SK-N-SH (cell line): ENCODE measurements at regions not wholly inside any gene's neighbourhood (a gene's known extent, or its start where the extent isn't known, plus 50 kb on each side); places are given as distances from the start of the nearest gene placed in this dataset.

Experiments
- CTCF ChIA-PET: fragments of 300-600, 350-600 bp; formaldehyde crosslinking; extraction: SDS; loops from one replicate; lab custom pipeline; 2021; lab: Yijun Ruan, JAX
- POLR2A ChIA-PET: fragments of 350-600 bp; sonication (Branson Sonifier 250); formaldehyde crosslinking; extraction: SDS; loops from one replicate; lab custom pipeline; 2020; ENCODE audit warnings: antibody characterized with exemption, inconsistent platforms; lab: Yijun Ruan, JAX
- DNase-seq: peaks from one replicate; pipeline ENCODE4 v3.0.0; 2012
- H2AFZ ChIP-seq: fragments of 200-600 bp; sonication (generic); 2 replicates; pipeline ENCODE4 v1.8.1; 2016; ENCODE audit warnings: antibody characterized with exemption, mild to moderate bottlenecking, low read depth
- H3F3A ChIP-seq: fragments of 200-600 bp; sonication (generic); replicated peaks from 2 replicates; pipeline ENCODE3; 2016; ENCODE audit warnings: antibody characterized with exemption, mild to moderate bottlenecking; ENCODE audit not compliant: insufficient read depth
- H3K27ac ChIP-seq, 2 experiments: fragments of 200-500 bp in 1 of 2; fragments of 200-600 bp in 1 of 2; sonication (Bioruptor generic) in 1 of 2; sonication (generic), shearing (Covaris generic) in 1 of 2; 2 replicates each; pipeline versions ENCODE4 v1.5.1 to v1.6.1; 2014 to 2016; ENCODE audit warnings: low read depth in 2 of 2, inconsistent platforms in 1 of 2, low read length in 1 of 2, mild to moderate bottlenecking in 1 of 2, mixed read lengths in 1 of 2
- H3K27me3 ChIP-seq: fragments of 200-600 bp; sonication (generic), shearing (Covaris generic); 2 replicates; pipeline ENCODE4 v1.6.1; 2016; ENCODE audit warnings: mixed run types; ENCODE audit not compliant: insufficient read depth
- H3K36me3 ChIP-seq, 2 experiments: fragments of 200-500 bp in 1 of 2; fragments of 200-600 bp in 1 of 2; sonication (Bioruptor generic) in 1 of 2; sonication (generic) in 1 of 2; replicated peaks in 1 of 2; 2 replicates each; pipeline versions ENCODE3 to v1.5.1; 2014 to 2016; ENCODE audit warnings: low read length in 1 of 2, mild to moderate bottlenecking in 1 of 2; ENCODE audit not compliant: insufficient read depth in 2 of 2, control insufficient read depth in 1 of 2
- H3K4me1 ChIP-seq, 2 experiments: fragments of 200-500 bp in 1 of 2; fragments of 200-600 bp in 1 of 2; sonication (Bioruptor generic) in 1 of 2; sonication (generic), shearing (Covaris generic) in 1 of 2; 2 replicates each; pipeline versions ENCODE4 v1.5.1 to v1.6.1; 2014 to 2016; ENCODE audit warnings: low read depth in 1 of 2, low read length in 1 of 2, mixed run types in 1 of 2; ENCODE audit not compliant: insufficient read depth in 2 of 2, control insufficient read depth in 1 of 2
- H3K4me2 ChIP-seq: fragments of 200-600 bp; sonication (generic), shearing (Covaris generic); 2 replicates; pipeline ENCODE4 v1.6.1; 2017; ENCODE audit warnings: mixed run types
- H3K4me3 ChIP-seq, 2 experiments: fragments of 200-500 bp in 1 of 2; fragments of 200-600 bp in 1 of 2; sonication (Bioruptor generic) in 1 of 2; sonication (generic), shearing (Covaris generic) in 1 of 2; 2 replicates each; pipeline versions ENCODE4 v1.5.1 to v1.8.1; 2014 to 2016; ENCODE audit warnings: low read depth in 2 of 2, inconsistent platforms in 1 of 2, low read length in 1 of 2, mild to moderate bottlenecking in 1 of 2, mixed read lengths in 1 of 2, moderate library complexity in 1 of 2
- H3K79me2 ChIP-seq: fragments of 200-600 bp; sonication (generic); 2 replicates; pipeline ENCODE4 v1.8.1; 2017; ENCODE audit warnings: mild to moderate bottlenecking; ENCODE audit not compliant: insufficient read depth
- H3K9ac ChIP-seq: fragments of 200-600 bp; sonication (generic); 2 replicates; pipeline ENCODE4 v1.6.1; 2017; ENCODE audit warnings: mixed run types
- H3K9me2 ChIP-seq: fragments of 200-600 bp; sonication (generic); 2 replicates; pipeline ENCODE4 v1.6.1; 2017; ENCODE audit warnings: mixed run types
- H3K9me3 ChIP-seq: fragments of 200-600 bp; sonication (generic); 2 replicates; pipeline ENCODE4 v1.6.1; 2017; ENCODE audit warnings: mixed run types, mild to moderate bottlenecking, moderate library complexity
- H4K20me1 ChIP-seq: fragments of 200-600 bp; sonication (generic); 2 replicates; pipeline ENCODE4 v1.6.1; 2017; ENCODE audit warnings: mild to moderate bottlenecking, mixed run types; ENCODE audit not compliant: insufficient read depth
- EZH2phosphoT487 ChIP-seq: fragments of 200-600 bp; sonication (generic); IDR thresholded peaks from 2 replicates; pipeline ENCODE4 v1.6.1; 2017; ENCODE audit warnings: low read depth, mixed run types, mild to moderate bottlenecking, antibody characterized with exemption, moderate library complexity, borderline replicate concordance
- GABPA ChIP-seq: IDR thresholded peaks from 2 replicates; pipeline ENCODE4 v1.4.0; 2012; ENCODE audit warnings: low read depth, mild to moderate bottlenecking
- JUND ChIP-seq: IDR thresholded peaks from 2 replicates; pipeline ENCODE4 v1.4.0; 2012
- MXI1 ChIP-seq: IDR thresholded peaks from 2 replicates; pipeline ENCODE4 v1.6.1; 2012; ENCODE audit warnings: mild to moderate bottlenecking, low read depth, low read length, improper control_type of control experiment
- NFIC ChIP-seq: IDR thresholded peaks from 2 replicates; pipeline ENCODE4 v1.4.0; 2012; ENCODE audit warnings: borderline replicate concordance
- POLR2AphosphoS5 ChIP-seq: IDR thresholded peaks from 2 replicates; pipeline ENCODE4 v1.6.1; 2012; ENCODE audit warnings: low read depth, low read length
- RFX5 ChIP-seq: IDR thresholded peaks from 2 replicates; pipeline ENCODE4 v1.6.1; 2012; ENCODE audit warnings: mild to moderate bottlenecking, improper control_type of control experiment, low read length
- RXRA ChIP-seq: IDR thresholded peaks from 2 replicates; pipeline ENCODE4 v1.4.0; 2012; ENCODE audit warnings: low read depth, mild to moderate bottlenecking, borderline replicate concordance
- SIN3A ChIP-seq: IDR thresholded peaks from 2 replicates; pipeline ENCODE4 v1.6.1; 2012; ENCODE audit warnings: low read depth, mild to moderate bottlenecking, low read length, moderate library complexity, borderline replicate concordance
- TCF12 ChIP-seq: IDR thresholded peaks from 2 replicates; pipeline ENCODE4 v1.4.0; 2012
- USF1 ChIP-seq: IDR thresholded peaks from 2 replicates; pipeline ENCODE4 v1.4.0; 2012; ENCODE audit warnings: low read depth, borderline replicate concordance
- WGBS: methylation state at CpG from one replicate; pipeline ENCODE4 v1.1.6; 2017; ENCODE audit warnings: low lambda C conversion rate; 5-methylcytosine and 5-hydroxymethylcytosine counted together
- TF ChIP-seq, protein P1 (sequence below): IDR thresholded peaks from 2 replicates; pipeline ENCODE4 v1.4.0; 2012; ENCODE audit warnings: low read depth, borderline replicate concordance
- TF ChIP-seq, protein P2 (sequence below): fragments of 200-600 bp; sonication (generic); IDR thresholded peaks from 2 replicates; pipeline ENCODE4 v1.6.1; 2017; ENCODE audit warnings: antibody characterized with exemption, mild to moderate bottlenecking, moderate library complexity
- TF ChIP-seq, protein P3 (sequence below): IDR thresholded peaks from 2 replicates; pipeline ENCODE4; 2012
- TF ChIP-seq, protein P4 (sequence below): IDR thresholded peaks from 2 replicates; pipeline ENCODE4 v1.4.0; 2012; ENCODE audit warnings: low read depth

DNA sequence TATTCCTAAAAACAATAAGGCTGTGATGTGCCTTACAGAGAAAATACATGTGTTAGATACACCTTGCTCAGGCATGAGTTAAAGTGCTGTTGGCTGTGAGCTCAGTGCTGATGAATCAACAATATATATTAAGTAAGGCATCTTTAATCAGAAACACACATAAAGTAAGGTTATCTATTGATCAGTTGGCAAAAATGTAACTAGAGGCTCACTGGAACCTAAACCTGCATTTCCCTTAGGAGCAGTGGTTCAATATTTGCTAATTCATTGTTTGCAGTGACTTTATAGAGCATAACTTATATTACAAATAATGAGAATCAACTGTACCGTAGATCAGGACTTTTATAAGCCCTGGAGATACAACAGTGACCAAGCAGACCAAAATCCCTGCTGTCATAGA is 77.0 kb upstream of the CYP1B1 start (continued):
- TF ChIP-seq, protein P1, sequence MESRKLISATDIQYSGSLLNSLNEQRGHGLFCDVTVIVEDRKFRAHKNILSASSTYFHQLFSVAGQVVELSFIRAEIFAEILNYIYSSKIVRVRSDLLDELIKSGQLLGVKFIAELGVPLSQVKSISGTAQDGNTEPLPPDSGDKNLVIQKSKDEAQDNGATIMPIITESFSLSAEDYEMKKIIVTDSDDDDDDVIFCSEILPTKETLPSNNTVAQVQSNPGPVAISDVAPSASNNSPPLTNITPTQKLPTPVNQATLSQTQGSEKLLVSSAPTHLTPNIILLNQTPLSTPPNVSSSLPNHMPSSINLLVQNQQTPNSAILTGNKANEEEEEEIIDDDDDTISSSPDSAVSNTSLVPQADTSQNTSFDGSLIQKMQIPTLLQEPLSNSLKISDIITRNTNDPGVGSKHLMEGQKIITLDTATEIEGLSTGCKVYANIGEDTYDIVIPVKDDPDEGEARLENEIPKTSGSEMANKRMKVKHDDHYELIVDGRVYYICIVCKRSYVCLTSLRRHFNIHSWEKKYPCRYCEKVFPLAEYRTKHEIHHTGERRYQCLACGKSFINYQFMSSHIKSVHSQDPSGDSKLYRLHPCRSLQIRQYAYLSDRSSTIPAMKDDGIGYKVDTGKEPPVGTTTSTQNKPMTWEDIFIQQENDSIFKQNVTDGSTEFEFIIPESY = no peak
- TF ChIP-seq RXRA (no peak), TCF12 (no peak)
- TF ChIP-seq, all 33 proteins: peak for 0

DNA sequence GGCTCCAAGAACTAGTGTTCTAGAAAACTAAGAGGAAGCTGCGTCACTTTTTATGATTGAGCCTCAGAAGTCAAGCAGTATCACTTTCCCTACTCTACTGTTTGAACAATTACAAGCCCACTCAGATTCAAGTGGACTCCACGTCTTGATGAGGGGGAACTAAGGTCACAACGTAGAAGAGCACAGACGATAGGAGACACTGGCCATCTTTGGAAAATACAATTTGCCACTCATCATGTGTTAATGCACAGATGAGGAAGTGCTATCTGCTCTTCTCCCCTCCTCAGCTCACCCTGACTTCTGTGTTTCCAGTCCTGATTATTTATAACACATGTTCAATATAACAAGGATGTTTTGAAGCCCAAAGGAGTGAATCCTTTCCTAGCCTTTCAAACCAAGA is 76.1 kb upstream of the CYP1B1 start:
- TF ChIP-seq POLR2AphosphoS5 = no peak
- TF ChIP-seq, protein P2, sequence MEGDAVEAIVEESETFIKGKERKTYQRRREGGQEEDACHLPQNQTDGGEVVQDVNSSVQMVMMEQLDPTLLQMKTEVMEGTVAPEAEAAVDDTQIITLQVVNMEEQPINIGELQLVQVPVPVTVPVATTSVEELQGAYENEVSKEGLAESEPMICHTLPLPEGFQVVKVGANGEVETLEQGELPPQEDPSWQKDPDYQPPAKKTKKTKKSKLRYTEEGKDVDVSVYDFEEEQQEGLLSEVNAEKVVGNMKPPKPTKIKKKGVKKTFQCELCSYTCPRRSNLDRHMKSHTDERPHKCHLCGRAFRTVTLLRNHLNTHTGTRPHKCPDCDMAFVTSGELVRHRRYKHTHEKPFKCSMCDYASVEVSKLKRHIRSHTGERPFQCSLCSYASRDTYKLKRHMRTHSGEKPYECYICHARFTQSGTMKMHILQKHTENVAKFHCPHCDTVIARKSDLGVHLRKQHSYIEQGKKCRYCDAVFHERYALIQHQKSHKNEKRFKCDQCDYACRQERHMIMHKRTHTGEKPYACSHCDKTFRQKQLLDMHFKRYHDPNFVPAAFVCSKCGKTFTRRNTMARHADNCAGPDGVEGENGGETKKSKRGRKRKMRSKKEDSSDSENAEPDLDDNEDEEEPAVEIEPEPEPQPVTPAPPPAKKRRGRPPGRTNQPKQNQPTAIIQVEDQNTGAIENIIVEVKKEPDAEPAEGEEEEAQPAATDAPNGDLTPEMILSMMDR = no peak
- TF ChIP-seq NFIC = no peak
- TF ChIP-seq RFX5 = no peak
- TF ChIP-seq, all 33 proteins: peak for 0
- no peak overlapping the region for H2AFZ ChIP-seq

GRCh38 chr2:38149531-38149930 is 73.6 kb upstream of the CYP1B1 start:
- ChIA-PET POLR2A (no interaction called here), CTCF (interaction anchor here (1.4 to 2.5 kb wide), 4 partner anchors 17 to 754 kb away, joined by 3 to 7 read pairs (median 4); partner anchors contain the start of gene CYP1B1)
- TF ChIP-seq MXI1 = no peak
- TF ChIP-seq USF1 = no peak
- TF ChIP-seq GABPA = no peak
- no peak for TF ChIP-seq RXRA
- no peak for TF ChIP-seq JUND
- TF ChIP-seq, protein P3, sequence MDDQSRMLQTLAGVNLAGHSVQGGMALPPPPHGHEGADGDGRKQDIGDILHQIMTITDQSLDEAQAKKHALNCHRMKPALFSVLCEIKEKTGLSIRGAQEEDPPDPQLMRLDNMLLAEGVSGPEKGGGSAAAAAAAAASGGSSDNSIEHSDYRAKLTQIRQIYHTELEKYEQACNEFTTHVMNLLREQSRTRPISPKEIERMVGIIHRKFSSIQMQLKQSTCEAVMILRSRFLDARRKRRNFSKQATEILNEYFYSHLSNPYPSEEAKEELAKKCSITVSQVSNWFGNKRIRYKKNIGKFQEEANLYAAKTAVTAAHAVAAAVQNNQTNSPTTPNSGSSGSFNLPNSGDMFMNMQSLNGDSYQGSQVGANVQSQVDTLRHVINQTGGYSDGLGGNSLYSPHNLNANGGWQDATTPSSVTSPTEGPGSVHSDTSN = no peak
- TF ChIP-seq, protein P4, sequence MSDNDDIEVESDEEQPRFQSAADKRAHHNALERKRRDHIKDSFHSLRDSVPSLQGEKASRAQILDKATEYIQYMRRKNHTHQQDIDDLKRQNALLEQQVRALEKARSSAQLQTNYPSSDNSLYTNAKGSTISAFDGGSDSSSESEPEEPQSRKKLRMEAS = no peak
- no peak for TF ChIP-seq SIN3A
- TF ChIP-seq EZH2phosphoT487 = no peak
- H3K4me3 ChIP-seq = no peak overlapping the region
- 79% methylated on average over 2 of the region's 2 CpGs for WGBS
- no peaks in the 10 kb centered on the region for H3K36me3 ChIP-seq
- no peak overlapping the region for H3K9ac ChIP-seq
- H3K4me1 ChIP-seq = peaks cover 0 to 1% of the 10 kb centered on the region in 2 experiments; a peak in 1 of 4 replicates
- H3K79me2 ChIP-seq = no peaks in the 10 kb centered on the region
- no peak overlapping the region for H2AFZ ChIP-seq
- peaks cover 30% of the 10 kb centered on the region for H3F3A ChIP-seq
- H3K27ac ChIP-seq = no peak overlapping the region
- no peaks in the 10 kb centered on the region for H3K9me2 ChIP-seq
- no peaks in the 10 kb centered on the region for H4K20me1 ChIP-seq
- no peaks in the 10 kb centered on the region for H3K27me3 ChIP-seq
- H3K9me3 ChIP-seq = no peaks in the 10 kb centered on the region
- DNase-seq = no peak
- H3K4me2 ChIP-seq = no peak overlapping the region

More for the DNA sequence above, 76.1 kb upstream of the CYP1B1 start:
- peaks cover 10% of the 10 kb centered on the region for H3F3A ChIP-seq
- no peak overlapping the region for H3K4me2 ChIP-seq
- WGBS = 89% methylated on average over 4 of the region's 4 CpGs
- H4K20me1 ChIP-seq = no peaks in the 10 kb centered on the region
- H3K27ac ChIP-seq = no peak overlapping the region
- ChIA-PET POLR2A (no interaction called here), CTCF (no interaction called here)
- H3K79me2 ChIP-seq = no peaks in the 10 kb centered on the region
- no peaks in the 10 kb centered on the region for H3K36me3 ChIP-seq
- no peaks in the 10 kb centered on the region for H3K9me3 ChIP-seq
- peaks cover 0 to 4% of the 10 kb centered on the region in 2 experiments; a peak in 1 of 4 replicates for H3K4me1 ChIP-seq
- no peaks in the 10 kb centered on the region for H3K27me3 ChIP-seq
- no peak overlapping the region for H3K4me3 ChIP-seq
- H3K9me2 ChIP-seq = no peaks in the 10 kb centered on the region
- no peak for DNase-seq
- no peak overlapping the region for H3K9ac ChIP-seq
